A673 (cell line): ENCODE measurements at regions not wholly inside any gene's neighbourhood (a gene's known extent, or its start where the extent isn't known, plus 50 kb on each side); places are given as distances from the start of the nearest gene placed in this dataset.

Experiments
- BruUV-seq: library from RNA; stranded (reverse); fragments of 400-500 nt; replicated peaks from 2 replicates; lab custom pipeline; 2021; lab: Mats Ljungman, UMichigan
- CTCF ChIA-PET: fragments of 300-600 bp; sonication (Branson Sonifier 250); formaldehyde crosslinking; loops from one replicate; lab custom pipeline; 2022; ENCODE audit warnings: antibody characterized with exemption; lab: Charles Lee
- POLR2A ChIA-PET: fragments of 300-600 bp; sonication (Branson Sonifier 250); formaldehyde crosslinking; loops from one replicate; lab custom pipeline; 2022; ENCODE audit warnings: antibody characterized with exemption; ENCODE audit not compliant: low non-redundant PET; lab: Charles Lee
- DNase-seq: peaks from one replicate; pipeline ENCODE4 v3.0.0-alpha.2; 2015; ENCODE audit warnings: low spot score
- H3K27ac ChIP-seq: fragments of 200-600 bp; sonication (generic); 2 replicates; pipeline ENCODE4 v1.5.1; 2016; ENCODE audit warnings: mixed run types, low read depth, mild to moderate bottlenecking, mixed read lengths, antibody characterized with exemption, low read length; ENCODE audit not compliant: poor library complexity, severe bottlenecking
- H3K27me3 ChIP-seq: fragments of 200-600 bp; sonication (generic); replicated peaks from 2 replicates; pipeline ENCODE4 v1.6.1; 2017; ENCODE audit warnings: mixed run types, low read depth, mild to moderate bottlenecking, mixed read lengths, antibody characterized with exemption, low read length; ENCODE audit not compliant: insufficient read depth, poor library complexity
- H3K36me3 ChIP-seq: fragments of 200-600 bp; sonication (generic); 2 replicates; pipeline ENCODE4 v1.6.1; 2016; ENCODE audit warnings: mixed run types, mild to moderate bottlenecking, mixed read lengths, antibody characterized with exemption, low read length; ENCODE audit not compliant: insufficient read depth, poor library complexity, severe bottlenecking
- H3K4me1 ChIP-seq: fragments of 200-600 bp; sonication (generic); 2 replicates; pipeline ENCODE4 v1.6.1; 2017; ENCODE audit warnings: mixed run types, mild to moderate bottlenecking, mixed read lengths, antibody characterized with exemption, low read length; ENCODE audit not compliant: insufficient read depth, poor library complexity, severe bottlenecking
- H3K4me3 ChIP-seq: fragments of 200-600 bp; sonication (generic); 2 replicates; pipeline ENCODE4 v1.5.1; 2016; ENCODE audit warnings: low read depth, mixed run types, mild to moderate bottlenecking, mixed read lengths, low read length; ENCODE audit not compliant: poor library complexity, severe bottlenecking
- H3K9me3 ChIP-seq: fragments of 200-600 bp; sonication (generic); 2 replicates; pipeline ENCODE4 v1.6.1; 2016; ENCODE audit warnings: mixed run types, low read depth, mild to moderate bottlenecking, mixed read lengths, antibody characterized with exemption, low read length; ENCODE audit not compliant: poor library complexity, severe bottlenecking
- EZH2 ChIP-seq: fragments of 200-600 bp; sonication (generic); IDR thresholded peaks from 2 replicates; pipeline ENCODE4 v1.6.1; 2017; ENCODE audit warnings: borderline replicate concordance, low read depth, mild to moderate bottlenecking, mixed read lengths, antibody characterized with exemption, low read length; ENCODE audit not compliant: poor library complexity, severe bottlenecking
- intact Hi-C: fragments of 100-400 bp; cut with micrococcal nuclease; formaldehyde crosslinking; loops from one replicate; pipeline ENCODE4 v1.10.0; 2022; ENCODE audit not compliant: unreplicated experiment
- TF ChIP-seq, protein P1 (sequence below): fragments of 300-800, 200-600 bp; sonication (generic); conservative IDR thresholded peaks from 2 replicates; pipeline ENCODE4 v1.5.1; 2017; ENCODE audit warnings: low read depth, mild to moderate bottlenecking, antibody characterized with exemption, low read length, moderate library complexity, mixed read lengths

DNA sequence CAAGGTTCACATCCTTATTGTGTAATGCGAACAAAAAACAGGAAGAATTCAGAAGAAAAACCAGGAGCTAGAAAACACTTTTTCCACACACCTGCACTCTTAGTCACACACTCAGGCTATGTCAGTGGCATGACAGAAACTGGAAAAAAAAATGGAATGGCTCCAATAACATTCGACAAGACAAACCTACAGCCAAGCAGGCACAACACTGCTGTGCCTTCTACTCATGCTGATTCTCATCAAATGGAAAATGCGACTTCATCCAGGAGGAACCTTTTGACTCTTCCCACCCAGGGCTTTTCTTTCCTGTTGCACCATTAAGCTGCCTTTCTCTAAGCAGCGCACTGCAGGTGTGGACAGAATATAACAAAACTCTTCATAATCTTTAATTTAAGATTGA, 163.2 kb upstream of the BTBD3 start:
- DNase-seq = no peak
- TF ChIP-seq, protein P1, sequence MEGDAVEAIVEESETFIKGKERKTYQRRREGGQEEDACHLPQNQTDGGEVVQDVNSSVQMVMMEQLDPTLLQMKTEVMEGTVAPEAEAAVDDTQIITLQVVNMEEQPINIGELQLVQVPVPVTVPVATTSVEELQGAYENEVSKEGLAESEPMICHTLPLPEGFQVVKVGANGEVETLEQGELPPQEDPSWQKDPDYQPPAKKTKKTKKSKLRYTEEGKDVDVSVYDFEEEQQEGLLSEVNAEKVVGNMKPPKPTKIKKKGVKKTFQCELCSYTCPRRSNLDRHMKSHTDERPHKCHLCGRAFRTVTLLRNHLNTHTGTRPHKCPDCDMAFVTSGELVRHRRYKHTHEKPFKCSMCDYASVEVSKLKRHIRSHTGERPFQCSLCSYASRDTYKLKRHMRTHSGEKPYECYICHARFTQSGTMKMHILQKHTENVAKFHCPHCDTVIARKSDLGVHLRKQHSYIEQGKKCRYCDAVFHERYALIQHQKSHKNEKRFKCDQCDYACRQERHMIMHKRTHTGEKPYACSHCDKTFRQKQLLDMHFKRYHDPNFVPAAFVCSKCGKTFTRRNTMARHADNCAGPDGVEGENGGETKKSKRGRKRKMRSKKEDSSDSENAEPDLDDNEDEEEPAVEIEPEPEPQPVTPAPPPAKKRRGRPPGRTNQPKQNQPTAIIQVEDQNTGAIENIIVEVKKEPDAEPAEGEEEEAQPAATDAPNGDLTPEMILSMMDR = no peak
- TF ChIP-seq EZH2 = no peak
- no peaks in the 10 kb centered on the region for H3K27me3 ChIP-seq
- ChIA-PET POLR2A (no interaction called here), CTCF (no interaction called here)
- no peak overlapping the region for H3K4me3 ChIP-seq
- H3K36me3 ChIP-seq = no peaks in the 10 kb centered on the region
- H3K27ac ChIP-seq = no peak overlapping the region
- no peaks in the 10 kb centered on the region for H3K9me3 ChIP-seq
- no TSS peak for BruUV-seq
- intact Hi-C loops = no loop called here
- H3K4me1 ChIP-seq = no peaks in the 10 kb centered on the region

DNA sequence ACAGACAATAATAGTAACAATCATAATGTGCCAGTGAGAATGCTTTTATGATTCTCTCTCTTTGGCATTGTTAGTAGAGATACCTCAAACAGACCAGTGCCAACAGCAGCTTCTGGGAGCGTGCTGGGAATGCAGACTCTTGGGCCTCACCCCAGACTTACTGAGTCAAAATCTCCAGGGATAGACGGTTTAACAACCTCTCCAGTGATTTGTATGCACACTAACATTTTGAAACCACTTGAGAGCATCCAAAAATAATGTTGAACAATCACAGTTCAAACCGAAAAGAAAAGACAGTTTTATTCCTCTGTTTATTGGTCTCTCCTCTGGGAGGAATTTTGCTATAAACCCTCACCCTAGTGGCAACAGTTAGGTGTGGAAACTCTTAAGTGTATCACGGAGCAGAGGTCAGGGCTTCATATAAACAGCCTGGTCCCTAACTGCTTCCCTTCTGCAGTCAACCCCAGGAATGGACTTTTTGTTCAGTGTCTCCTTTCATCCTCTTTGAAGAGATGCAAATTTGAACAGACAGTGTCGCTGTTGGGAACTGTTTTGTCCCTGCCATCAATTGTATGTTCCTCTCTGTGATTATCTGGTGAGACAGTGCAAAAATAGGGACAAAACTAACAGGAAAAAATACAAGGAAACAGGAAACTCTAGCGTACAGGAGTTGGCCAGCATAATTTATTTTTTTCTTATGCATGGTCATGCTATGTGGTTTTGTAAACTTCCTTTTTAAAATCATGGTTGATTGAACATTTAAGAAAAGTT, 162.4 kb upstream of the BTBD3 start:
- BruUV-seq = no TSS peak
- H3K27ac ChIP-seq = no peak overlapping the region
- no peaks in the 10 kb centered on the region for H3K4me1 ChIP-seq
- POLR2A ChIA-PET = no interaction called here
- H3K27me3 ChIP-seq = no peaks in the 10 kb centered on the region
- peak; percentile 4 for DNase-seq
- intact Hi-C loops = no loop called here
- CTCF ChIA-PET = no interaction called here
- H3K4me3 ChIP-seq = no peak overlapping the region
- no peaks in the 10 kb centered on the region for H3K9me3 ChIP-seq
- no peaks in the 10 kb centered on the region for H3K36me3 ChIP-seq
- no peak for TF ChIP-seq EZH2
- TF ChIP-seq, protein P1 = 0 out of 2 replicates have a peak, but pooled peaks have one; percentile 22

- no peak for DNase-seq
- no peak overlapping the region for H3K27ac ChIP-seq
- no peak for TF ChIP-seq EZH2
- TF ChIP-seq, protein P1 = no peak
- CTCF ChIA-PET = no interaction called here
- intact Hi-C loops = no loop called here
- H3K9me3 ChIP-seq = no peaks in the 10 kb centered on the region
- no TSS peak for BruUV-seq
- POLR2A ChIA-PET = no interaction called here
- no peaks in the 10 kb centered on the region for H3K4me1 ChIP-seq
- no peaks in the 10 kb centered on the region for H3K27me3 ChIP-seq
- H3K36me3 ChIP-seq = no peaks in the 10 kb centered on the region
- no peak overlapping the region for H3K4me3 ChIP-seq
These were observed 156.2 kb upstream of the BTBD3 start for GRCh38 chr20:11761497-11761896.
